ENCODE measurements at regions not wholly inside any gene's neighbourhood (a gene's known extent, or its start where the extent isn't known, plus 50 kb on each side); places are given as distances from the start of the nearest gene placed in this dataset.

DNA sequence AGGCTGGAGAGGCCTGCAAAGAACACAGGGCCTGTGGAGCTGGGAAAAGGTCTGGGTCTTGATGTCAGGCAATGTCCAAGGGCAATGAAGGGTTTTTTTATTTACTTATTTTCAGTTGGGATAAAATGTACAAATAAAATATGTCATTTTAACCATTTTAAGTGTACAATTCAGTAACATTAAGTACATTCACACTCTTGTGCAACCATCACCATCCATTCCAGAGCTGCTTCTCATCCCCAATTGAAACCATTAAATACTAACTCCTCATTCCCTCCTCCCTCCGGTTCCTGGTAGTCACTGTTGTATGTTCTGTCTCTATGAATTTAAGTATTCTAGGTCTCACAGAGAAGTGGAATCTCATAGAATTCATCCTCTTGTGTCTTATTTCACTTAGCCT lies 444.7 kb downstream of the HS3ST3B1 start:
- H4K20me1 ChIP-seq (ENCODE audit: insufficient read depth, low read length): no peaks in the 10 kb centered on the region
- TF ChIP-seq EZH2phosphoT487 (IDR thresholded peaks at IDR 0.05; ENCODE audit: low read length) (no peak), EZH2 (optimal IDR thresholded peaks at IDR 0.05; ENCODE audit: low read depth, low read length) (no peak)
- TF ChIP-seq, protein P1, sequence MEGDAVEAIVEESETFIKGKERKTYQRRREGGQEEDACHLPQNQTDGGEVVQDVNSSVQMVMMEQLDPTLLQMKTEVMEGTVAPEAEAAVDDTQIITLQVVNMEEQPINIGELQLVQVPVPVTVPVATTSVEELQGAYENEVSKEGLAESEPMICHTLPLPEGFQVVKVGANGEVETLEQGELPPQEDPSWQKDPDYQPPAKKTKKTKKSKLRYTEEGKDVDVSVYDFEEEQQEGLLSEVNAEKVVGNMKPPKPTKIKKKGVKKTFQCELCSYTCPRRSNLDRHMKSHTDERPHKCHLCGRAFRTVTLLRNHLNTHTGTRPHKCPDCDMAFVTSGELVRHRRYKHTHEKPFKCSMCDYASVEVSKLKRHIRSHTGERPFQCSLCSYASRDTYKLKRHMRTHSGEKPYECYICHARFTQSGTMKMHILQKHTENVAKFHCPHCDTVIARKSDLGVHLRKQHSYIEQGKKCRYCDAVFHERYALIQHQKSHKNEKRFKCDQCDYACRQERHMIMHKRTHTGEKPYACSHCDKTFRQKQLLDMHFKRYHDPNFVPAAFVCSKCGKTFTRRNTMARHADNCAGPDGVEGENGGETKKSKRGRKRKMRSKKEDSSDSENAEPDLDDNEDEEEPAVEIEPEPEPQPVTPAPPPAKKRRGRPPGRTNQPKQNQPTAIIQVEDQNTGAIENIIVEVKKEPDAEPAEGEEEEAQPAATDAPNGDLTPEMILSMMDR (IDR thresholded peaks at IDR 0.05; ENCODE audit: low read length): no peak
- H3K79me2 ChIP-seq (ENCODE audit: low read length): no peaks in the 10 kb centered on the region
- no peak overlapping the region for H2AFZ ChIP-seq (ENCODE audit: low read length)
- no peak overlapping the region for H3K27ac ChIP-seq (ENCODE audit: low read length)
- no peak overlapping the region for H3K4me3 ChIP-seq (ENCODE audit: low read length)
- H3K9ac ChIP-seq (ENCODE audit: low read length): no peak overlapping the region
- no peaks in the 10 kb centered on the region for H3K9me2 ChIP-seq (replicated peaks; ENCODE audit: insufficient read depth, low read length)
- no peaks in the 10 kb centered on the region for H3K36me3 ChIP-seq (replicated peaks; ENCODE audit: insufficient read depth, low read length)
- no peak overlapping the region for H3K4me2 ChIP-seq (ENCODE audit: low read depth, low read length)
- H3K27me3 ChIP-seq (replicated peaks; ENCODE audit: insufficient read depth, low read length): no peaks in the 10 kb centered on the region
- DNase-seq: no peak
- H3F3A ChIP-seq (ENCODE audit: insufficient read depth, low read length): no peaks in the 10 kb centered on the region
- H3K9me3 ChIP-seq (replicated peaks; ENCODE audit: insufficient read depth, low read length): no peaks in the 10 kb centered on the region
- H3K4me1 ChIP-seq (ENCODE audit: low read length): no peaks in the 10 kb centered on the region

GRCh38 chr17:14744761-14745473 lies 444.0 kb downstream of the HS3ST3B1 start:
- Histone ChIP-seq H3F3A (ENCODE audit: insufficient read depth, low read length) (no peaks in the 10 kb centered on the region), H3K36me3 (replicated peaks; ENCODE audit: insufficient read depth, low read length) (no peaks in the 10 kb centered on the region), H2AFZ (ENCODE audit: low read length) (no peak overlapping the region), H3K4me2 (ENCODE audit: low read depth, low read length) (no peak overlapping the region), H3K9me2 (replicated peaks; ENCODE audit: insufficient read depth, low read length) (no peaks in the 10 kb centered on the region), H3K9ac (ENCODE audit: low read length) (no peak overlapping the region), H3K4me3 (ENCODE audit: low read length) (no peak overlapping the region), H3K4me1 (ENCODE audit: low read length) (no peaks in the 10 kb centered on the region), H3K79me2 (ENCODE audit: low read length) (no peaks in the 10 kb centered on the region), H3K27me3 (replicated peaks; ENCODE audit: insufficient read depth, low read length) (no peaks in the 10 kb centered on the region), H4K20me1 (ENCODE audit: insufficient read depth, low read length) (no peaks in the 10 kb centered on the region), H3K27ac (ENCODE audit: low read length) (no peak overlapping the region), H3K9me3 (replicated peaks; ENCODE audit: insufficient read depth, low read length) (no peaks in the 10 kb centered on the region)
- no peak for DNase-seq
- TF ChIP-seq EZH2 (optimal IDR thresholded peaks at IDR 0.05; ENCODE audit: low read depth, low read length): no peak
- TF ChIP-seq, protein P1 (IDR thresholded peaks at IDR 0.05; ENCODE audit: low read length): no peak
- TF ChIP-seq EZH2phosphoT487 (IDR thresholded peaks at IDR 0.05; ENCODE audit: low read length): no peak

- Histone ChIP-seq H3K4me3 (ENCODE audit: low read length) (no peak overlapping the region), H3K27ac (ENCODE audit: low read length) (no peak overlapping the region), H3K4me1 (ENCODE audit: low read length) (no peaks in the 10 kb centered on the region), H3K9me2 (replicated peaks; ENCODE audit: insufficient read depth, low read length) (no peaks in the 10 kb centered on the region), H3K27me3 (replicated peaks; ENCODE audit: insufficient read depth, low read length) (no peaks in the 10 kb centered on the region), H3K4me2 (ENCODE audit: low read depth, low read length) (no peak overlapping the region), H3F3A (ENCODE audit: insufficient read depth, low read length) (no peaks in the 10 kb centered on the region), H3K79me2 (ENCODE audit: low read length) (no peaks in the 10 kb centered on the region), H3K9me3 (replicated peaks; ENCODE audit: insufficient read depth, low read length) (no peaks in the 10 kb centered on the region), H3K36me3 (replicated peaks; ENCODE audit: insufficient read depth, low read length) (no peaks in the 10 kb centered on the region), H3K9ac (ENCODE audit: low read length) (no peak overlapping the region), H2AFZ (ENCODE audit: low read length) (no peak overlapping the region), H4K20me1 (ENCODE audit: insufficient read depth, low read length) (no peaks in the 10 kb centered on the region)
- DNase-seq: no peak
- TF ChIP-seq EZH2phosphoT487 (IDR thresholded peaks at IDR 0.05; ENCODE audit: low read length): no peak
- TF ChIP-seq, protein P1 (IDR thresholded peaks at IDR 0.05; ENCODE audit: low read length): no peak
- TF ChIP-seq EZH2 (optimal IDR thresholded peaks at IDR 0.05; ENCODE audit: low read depth, low read length): no peak
These were observed 440.6 kb downstream of the HS3ST3B1 start for GRCh38 chr17:14741491-14741890.
